Aorta (tissue), 5 donors: ENCODE measurements at regions not wholly inside any gene's neighbourhood (a gene's known extent, or its start where the extent isn't known, plus 50 kb on each side); places are given as distances from the start of the nearest gene placed in this dataset.

Experiments
- ATAC-seq: fragments of 200-7000 bp; cut with Tn5 transposase; one replicate; pipeline ENCODE4 v1.9.1; 2022; ENCODE audit warnings: moderate library complexity; ENCODE audit not compliant: low FRiP score
- DNase-seq, 2 donors: peaks; one replicate each; pipeline ENCODE4 v3.0.0-alpha.2; 2020
- H3K27ac ChIP-seq, 2 donors: one replicate each; pipeline ENCODE4 v1.5.1; 2013; ENCODE audit warnings: low read length in 2 of 2, mild to moderate bottlenecking in 2 of 2, moderate library complexity in 2 of 2, control low read depth in 1 of 2, inconsistent platforms in 1 of 2, low read depth in 1 of 2
- H3K27me3 ChIP-seq, 2 donors: one replicate each; pipeline ENCODE4 v1.6.1; 2013; ENCODE audit warnings: control low read depth in 1 of 2, low read length in 1 of 2, mild to moderate bottlenecking in 1 of 2, moderate library complexity in 1 of 2; ENCODE audit not compliant: insufficient read depth in 2 of 2, control insufficient read depth in 1 of 2
- H3K36me3 ChIP-seq, 2 donors: one replicate each; pipeline ENCODE4 v1.6.1; 2013; ENCODE audit warnings: control low read depth in 1 of 2, low read length in 1 of 2, mild to moderate bottlenecking in 1 of 2; ENCODE audit not compliant: insufficient read depth in 2 of 2, control insufficient read depth in 1 of 2
- H3K4me1 ChIP-seq, 2 donors: one replicate each; pipeline ENCODE4 v1.6.1; 2013; ENCODE audit warnings: low read length in 2 of 2, control low read depth in 1 of 2, mild to moderate bottlenecking in 1 of 2, moderate library complexity in 1 of 2; ENCODE audit not compliant: insufficient read depth in 2 of 2, control insufficient read depth in 1 of 2
- H3K4me3 ChIP-seq, 2 donors: one replicate each; pipeline ENCODE4 v1.5.1; 2013; ENCODE audit warnings: low read length in 2 of 2, control low read depth in 1 of 2, mild to moderate bottlenecking in 1 of 2
- H3K9me3 ChIP-seq: one replicate; pipeline ENCODE4 v1.6.1; 2013; ENCODE audit warnings: mild to moderate bottlenecking, low read length; ENCODE audit not compliant: control insufficient read depth
- WGBS, 2 donors: extraction: QIAGEN DNeasy Blood & Tissue Kit; methylation state at CpG; one replicate each; pipeline ENCODE4 v1.1.7; 2013; 5-methylcytosine and 5-hydroxymethylcytosine counted together
- intact Hi-C, 2 donors: fragments of 100-400 bp; cut with DNase I; formaldehyde crosslinking; loops; one replicate each; pipeline versions ENCODE4 v1.14.2 to v1.15.0; 2022
- donor health status: healthy with polysubstance abuse.
- donor health status: Bipolar disorder and iron deficiency.
- donor health status: DM: no; HTN: no; CAD: no.
- donor health status: DM: no; HTN: no; CAD: no.
- donor health status: DM: yes; HTN: yes; CAD: no.

DNA sequence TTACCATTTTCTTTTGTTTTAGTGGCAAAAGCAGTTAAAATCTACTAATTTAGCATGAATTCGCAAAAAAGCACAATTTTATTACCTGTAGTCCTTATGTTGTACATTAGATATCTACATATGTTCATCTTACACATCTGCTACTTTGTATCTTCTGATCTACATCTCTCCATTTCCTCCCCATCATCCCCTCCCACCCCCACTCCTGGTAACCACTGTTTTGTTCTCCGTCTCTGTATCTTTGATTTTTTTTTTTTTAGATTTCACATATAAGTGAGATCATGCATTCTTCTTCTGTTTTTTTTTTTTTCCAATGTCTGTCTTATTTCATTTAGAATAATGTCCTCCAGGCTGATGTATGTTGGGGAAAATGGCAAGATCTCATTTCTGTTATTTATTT is 922.7 kb downstream of the VRK1 start:
- Histone ChIP-seq H3K27me3 (no peaks in the 10 kb centered on the region), H3K36me3 (no peaks in the 10 kb centered on the region), H3K4me1 (no peaks in the 10 kb centered on the region), H3K4me3 (no peak overlapping the region), H3K27ac (no peak overlapping the region), H3K9me3 (peaks cover 7% of the 10 kb centered on the region)
- WGBS, 2 donors: 79 to 88% methylated on average over 2 of the region's 2 CpGs
- DNase-seq (no peak), ATAC-seq (no peak)
- intact Hi-C loops: no loop called here

- H3K27ac ChIP-seq: no peak overlapping the region
- no peaks in the 10 kb centered on the region for H3K36me3 ChIP-seq
- intact Hi-C loops: no loop called here
- DNase-seq: no peak
- H3K9me3 ChIP-seq: peaks cover 7% of the 10 kb centered on the region
- ATAC-seq: no peak
- H3K4me3 ChIP-seq: no peak overlapping the region
- H3K27me3 ChIP-seq: no peaks in the 10 kb centered on the region
- 78 to 82% methylated on average over 6 of the region's 6 CpGs for WGBS, 2 donors
- no peaks in the 10 kb centered on the region for H3K4me1 ChIP-seq
Observed at GRCh38 chr14:97723351-97723750, 926.2 kb downstream of the VRK1 start.

GRCh38 chr14:97723819-97724218 is 926.6 kb downstream of the VRK1 start:
- no peaks in the 10 kb centered on the region for H3K36me3 ChIP-seq

GRCh38 chr14:97724265-97724731 is 927.1 kb downstream of the VRK1 start:
- 44 to 51% methylated on average over 9 of the region's 9 CpGs for WGBS, 2 donors
- H3K9me3 ChIP-seq: peaks cover 7% of the 10 kb centered on the region
- H3K27me3 ChIP-seq: no peaks in the 10 kb centered on the region
- H3K36me3 ChIP-seq: no peaks in the 10 kb centered on the region
- DNase-seq (no peak), ATAC-seq (no peak)
- no peak overlapping the region for H3K27ac ChIP-seq
- H3K4me3 ChIP-seq: no peak overlapping the region
- H3K4me1 ChIP-seq: no peaks in the 10 kb centered on the region
- intact Hi-C loops: no loop called here

More at GRCh38 chr14:97723819-97724218, 926.6 kb downstream of the VRK1 start:
- DNase-seq (no peak), ATAC-seq (no peak)
- H3K9me3 ChIP-seq: peaks cover 7% of the 10 kb centered on the region
- no peaks in the 10 kb centered on the region for H3K27me3 ChIP-seq
- intact Hi-C loops: no loop called here
- no peaks in the 10 kb centered on the region for H3K4me1 ChIP-seq
- WGBS, 2 donors: 80 to 81% methylated on average over 7 of the region's 7 CpGs
- no peak overlapping the region for H3K27ac ChIP-seq
- no peak overlapping the region for H3K4me3 ChIP-seq

GRCh38 chr14:97726676-97727075 is 929.5 kb downstream of the VRK1 start:
- Histone ChIP-seq H3K27me3 (no peaks in the 10 kb centered on the region), H3K4me1 (no peaks in the 10 kb centered on the region), H3K4me3 (no peak overlapping the region), H3K9me3 (peaks cover 5% of the 10 kb centered on the region), H3K36me3 (no peaks in the 10 kb centered on the region), H3K27ac (no peak overlapping the region)
- WGBS, 2 donors: 64 to 83% methylated on average over 3 of the region's 3 CpGs
- no peak for ATAC-seq
- no peak for DNase-seq
- intact Hi-C loops: no loop called here

- no peak for ATAC-seq
- H3K36me3 ChIP-seq: no peaks in the 10 kb centered on the region
- H3K4me3 ChIP-seq: no peak overlapping the region
- intact Hi-C loops: no loop called here
- WGBS, 2 donors: 84% methylated on average over 4 of the region's 4 CpGs
- no peaks in the 10 kb centered on the region for H3K27me3 ChIP-seq
- DNase-seq: no peak
- H3K27ac ChIP-seq: no peak overlapping the region
- no peaks in the 10 kb centered on the region for H3K9me3 ChIP-seq
- H3K4me1 ChIP-seq: no peaks in the 10 kb centered on the region
Observed at GRCh38 chr14:97730706-97731105, 933.5 kb downstream of the VRK1 start.

DNA sequence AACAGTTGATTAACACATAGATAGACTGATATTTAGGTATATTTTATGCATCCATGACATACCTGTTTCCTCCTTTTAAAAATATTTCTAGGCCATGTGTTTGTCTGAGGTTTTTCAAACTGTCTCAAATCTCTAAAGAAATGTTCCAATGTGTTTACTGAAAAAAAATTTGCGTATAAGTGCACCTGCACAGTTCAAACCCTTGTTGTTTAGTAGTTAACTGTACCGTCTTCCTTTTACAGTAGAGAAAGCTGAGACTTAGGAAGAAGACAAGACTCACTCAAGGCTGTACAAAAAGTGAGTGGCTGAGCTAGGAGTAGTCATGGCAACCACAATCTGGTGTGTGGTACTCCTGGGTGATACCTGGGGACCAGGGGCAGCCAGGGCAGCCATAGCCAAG is 934.6 kb downstream of the VRK1 start:
- Histone ChIP-seq H3K27me3 (no peaks in the 10 kb centered on the region), H3K27ac (no peak overlapping the region), H3K9me3 (no peaks in the 10 kb centered on the region), H3K36me3 (no peaks in the 10 kb centered on the region), H3K4me1 (no peaks in the 10 kb centered on the region), H3K4me3 (no peak overlapping the region)
- no peak for DNase-seq
- 83 to 87% methylated on average over 2 of the region's 2 CpGs for WGBS, 2 donors
- intact Hi-C loops: no loop called here
- ATAC-seq: no peak

- 27 to 49% methylated on average over 2 of the region's 2 CpGs for WGBS, 2 donors
- DNase-seq: no peak
- intact Hi-C loops: no loop called here
- Histone ChIP-seq H3K27ac (no peak overlapping the region), H3K9me3 (peaks cover 2% of the 10 kb centered on the region), H3K36me3 (no peaks in the 10 kb centered on the region), H3K4me3 (no peak overlapping the region), H3K27me3 (no peaks in the 10 kb centered on the region), H3K4me1 (no peaks in the 10 kb centered on the region)
- no peak for ATAC-seq
Observed at GRCh38 chr14:97747316-97747715, 950.1 kb downstream of the VRK1 start.

GRCh38 chr14:97748616-97749015 is 951.4 kb downstream of the VRK1 start:
- WGBS, 2 donors: 49 to 53% methylated on average over 5 of the region's 5 CpGs
- peaks cover 2% of the 10 kb centered on the region for H3K9me3 ChIP-seq
- no peak overlapping the region for H3K4me3 ChIP-seq
- H3K27ac ChIP-seq: no peak overlapping the region
- intact Hi-C loops: no loop called here
- ATAC-seq (no peak), DNase-seq (no peak)
- H3K36me3 ChIP-seq: no peaks in the 10 kb centered on the region
- no peaks in the 10 kb centered on the region for H3K27me3 ChIP-seq
- no peaks in the 10 kb centered on the region for H3K4me1 ChIP-seq
